Gastrocnemius medialis (tissue), 4 donors: ENCODE measurements at regions not wholly inside any gene's neighbourhood (a gene's known extent, or its start where the extent isn't known, plus 50 kb on each side); places are given as distances from the start of the nearest gene placed in this dataset.
A peak's percentile ranks its signal among the peaks of the same experiment; 100 is the strongest.

ENCODE experiments used
- ATAC-seq, 2 donors: fragments of 150-250 bp; one replicate each; pipeline ENCODE4 v1.9.1; 2016
- DNase-seq, 2 donors: peaks; one replicate each; pipeline ENCODE4 v3.0.0-alpha.2; 2019
- H3K27ac ChIP-seq, 4 donors: fragments of 200-600 bp; sonication (generic); 1 replicate in 1 of 4; 2 replicates in 3 of 4; pipeline ENCODE4 v1.5.1; 2016 to 2018; ENCODE audit warnings: mild to moderate bottlenecking in 2 of 4, moderate library complexity in 1 of 4
- H3K27me3 ChIP-seq, 3 donors: fragments of 200-600 bp; sonication (generic) in 2 of 3; 1 replicate in 1 of 3; 2 replicates in 2 of 3; pipeline versions ENCODE4 v1.5.1 to v1.6.0; 2016 to 2019; ENCODE audit warnings: mild to moderate bottlenecking in 1 of 3, moderate library complexity in 1 of 3
- H3K36me3 ChIP-seq, 2 donors: fragments of 200-600 bp; sonication (generic) in 1 of 2; one replicate each; pipeline ENCODE4 v1.5.1; 2017 to 2018
- H3K4me1 ChIP-seq, 2 donors: fragments of 200-600 bp; sonication (generic) in 1 of 2; one replicate each; pipeline ENCODE4 v1.5.1; 2016 to 2017; ENCODE audit warnings: mild to moderate bottlenecking in 2 of 2
- H3K4me3 ChIP-seq, 4 donors: fragments of 200-600 bp; sonication (generic) in 3 of 4; 1 replicate in 1 of 4; 2 replicates in 3 of 4; pipeline ENCODE4 v1.5.1; 2016 to 2019; ENCODE audit warnings: mild to moderate bottlenecking in 2 of 4
- H3K9me3 ChIP-seq, 3 donors: fragments of 200-600 bp; sonication (generic) in 2 of 3; 1 replicate in 1 of 3; 2 replicates in 2 of 3; pipeline ENCODE4 v1.5.1; 2016 to 2019
- POLR2A ChIP-seq, 2 donors: fragments of 450-650 bp; IDR thresholded peaks; one replicate each; pipeline ENCODE4 v1.6.1; 2017; ENCODE audit warnings: antibody characterized with exemption in 2 of 2, mild to moderate bottlenecking in 2 of 2, moderate library complexity in 2 of 2
- in situ Hi-C, 4 donors: fragments of 200-750 bp; cut with MboI; loops; one replicate each; pipeline versions ENCODE4 v1.15.0 to v1.8.0; 2017; ENCODE audit warnings: low sequenced_read_pairs in 4 of 4
- intact Hi-C: fragments of 100-400 bp; cut with DNase I; formaldehyde crosslinking; loops from one replicate; pipeline ENCODE4 v1.15.1; 2023; ENCODE audit warnings: low total_unique reads
- TF ChIP-seq, protein P1 (sequence below), 5 experiments: fragments of 450-650 bp in 3 of 5; fragments of 200-600 bp in 2 of 5; sonication (generic) in 2 of 5; IDR thresholded peaks in 4 of 5; conservative IDR thresholded peaks in 1 of 5; 1 replicate in 4 of 5; 2 replicates in 1 of 5; pipeline ENCODE4 v1.5.1; 2016 to 2019; ENCODE audit warnings: antibody characterized with exemption in 5 of 5, mild to moderate bottlenecking in 3 of 5, moderate library complexity in 3 of 5

DNA sequence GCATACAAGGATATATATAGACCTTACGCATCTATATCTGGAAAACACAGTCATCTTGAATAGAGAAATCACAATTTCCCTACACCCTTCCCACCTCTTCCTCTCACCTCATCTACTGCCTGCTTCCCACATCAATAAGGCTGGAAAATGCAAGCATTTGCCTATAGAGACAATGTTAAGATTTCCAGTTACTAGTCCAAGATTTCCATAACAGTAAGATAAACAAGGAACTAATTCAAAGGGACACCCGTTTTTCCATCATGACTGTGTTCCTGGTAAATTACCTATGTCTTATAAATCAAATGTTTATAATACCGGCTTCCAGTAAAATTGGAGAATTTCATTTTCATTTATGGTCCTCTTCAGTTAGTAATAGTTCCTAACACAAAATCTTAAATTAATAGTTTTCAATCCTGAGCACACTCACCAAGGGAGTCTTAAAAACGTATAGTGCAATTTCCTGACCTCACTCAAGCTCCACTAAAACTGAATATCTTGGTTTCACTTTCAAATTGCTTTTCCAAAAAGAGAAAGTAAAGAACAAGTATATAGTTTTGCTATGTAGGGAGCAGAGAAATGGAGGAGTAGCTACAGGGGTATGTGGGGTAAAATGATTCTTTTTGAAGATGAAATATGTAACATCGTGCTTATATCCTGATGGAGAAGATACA is 398.7 kb downstream of the PLPP3 start:
- Histone ChIP-seq H3K9me3 (no peaks in the 10 kb centered on the region), H3K27ac (peak overlapping the region in 1 of 4 donors; percentile 41), H3K4me1 (peaks cover 2 to 12% of the 10 kb centered on the region in 2 donors), H3K36me3 (no peaks in the 10 kb centered on the region), H3K4me3 (peak overlapping the region; percentile 14 to 23 (median 20)), H3K27me3 (no peaks in the 10 kb centered on the region)
- intact Hi-C loops, result no loop called here
- DNase-seq (no peak), ATAC-seq (no peak)
- in situ Hi-C loops, result no loop called here
- TF ChIP-seq, protein P1, sequence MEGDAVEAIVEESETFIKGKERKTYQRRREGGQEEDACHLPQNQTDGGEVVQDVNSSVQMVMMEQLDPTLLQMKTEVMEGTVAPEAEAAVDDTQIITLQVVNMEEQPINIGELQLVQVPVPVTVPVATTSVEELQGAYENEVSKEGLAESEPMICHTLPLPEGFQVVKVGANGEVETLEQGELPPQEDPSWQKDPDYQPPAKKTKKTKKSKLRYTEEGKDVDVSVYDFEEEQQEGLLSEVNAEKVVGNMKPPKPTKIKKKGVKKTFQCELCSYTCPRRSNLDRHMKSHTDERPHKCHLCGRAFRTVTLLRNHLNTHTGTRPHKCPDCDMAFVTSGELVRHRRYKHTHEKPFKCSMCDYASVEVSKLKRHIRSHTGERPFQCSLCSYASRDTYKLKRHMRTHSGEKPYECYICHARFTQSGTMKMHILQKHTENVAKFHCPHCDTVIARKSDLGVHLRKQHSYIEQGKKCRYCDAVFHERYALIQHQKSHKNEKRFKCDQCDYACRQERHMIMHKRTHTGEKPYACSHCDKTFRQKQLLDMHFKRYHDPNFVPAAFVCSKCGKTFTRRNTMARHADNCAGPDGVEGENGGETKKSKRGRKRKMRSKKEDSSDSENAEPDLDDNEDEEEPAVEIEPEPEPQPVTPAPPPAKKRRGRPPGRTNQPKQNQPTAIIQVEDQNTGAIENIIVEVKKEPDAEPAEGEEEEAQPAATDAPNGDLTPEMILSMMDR (IDR thresholded peaks at IDR 0.05 in 4 of 5, conservative IDR thresholded peaks at IDR 0.05 in 1 of 5), result no peak
- TF ChIP-seq POLR2A (IDR thresholded peaks at IDR 0.05), result no peak

DNA sequence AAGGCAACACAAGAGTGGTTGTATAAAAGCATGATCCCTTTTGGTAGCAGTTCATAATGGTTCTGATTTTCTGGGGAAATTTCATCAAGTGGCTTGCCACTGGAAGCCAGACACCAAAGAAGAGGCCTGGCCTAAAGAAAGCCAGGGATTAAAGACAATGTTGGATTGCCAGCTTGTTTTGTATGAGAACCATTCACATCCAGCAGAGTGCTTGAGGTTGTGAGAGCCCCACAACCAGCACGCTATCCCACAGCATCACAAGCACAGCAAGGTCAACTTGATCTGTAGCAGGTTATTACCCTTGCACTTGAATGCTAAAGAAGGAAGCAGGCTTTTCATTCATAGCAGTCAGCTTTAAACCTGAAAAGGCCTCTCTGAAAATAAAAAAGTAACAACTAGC is 399.8 kb downstream of the PLPP3 start:
- DNase-seq (no peak), ATAC-seq (no peak)
- Histone ChIP-seq H3K27ac (no peak overlapping the region), H3K4me3 (no peak overlapping the region), H3K36me3 (no peaks in the 10 kb centered on the region), H3K27me3 (no peaks in the 10 kb centered on the region), H3K9me3 (no peaks in the 10 kb centered on the region), H3K4me1 (peaks cover 2 to 12% of the 10 kb centered on the region in 2 donors)
- TF ChIP-seq, protein P1 (IDR thresholded peaks at IDR 0.05 in 4 of 5, conservative IDR thresholded peaks at IDR 0.05 in 1 of 5), result no peak
- TF ChIP-seq POLR2A (IDR thresholded peaks at IDR 0.05), result no peak
- intact Hi-C loops (no loop called here), in situ Hi-C loops (no loop called here)

DNA sequence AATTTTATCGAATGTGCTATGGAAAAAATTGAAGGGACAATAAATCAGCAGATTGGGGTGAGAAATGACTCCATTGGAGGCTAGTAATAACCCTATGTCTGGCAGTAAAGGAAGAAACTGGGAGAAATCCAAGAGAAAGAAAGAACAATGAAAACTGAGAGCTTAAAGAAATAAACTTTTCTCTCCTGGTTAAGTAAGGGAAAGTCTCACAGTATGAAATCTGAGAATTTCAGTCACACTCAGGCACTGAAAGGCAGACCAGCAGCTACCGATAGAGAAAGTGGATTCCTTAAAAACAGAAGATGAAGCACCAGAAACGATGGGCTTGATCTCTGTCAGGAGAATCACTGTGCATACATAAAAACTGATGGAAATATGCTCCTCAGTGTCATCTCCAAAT is 404.2 kb downstream of the PLPP3 start:
- no peak for TF ChIP-seq POLR2A (IDR thresholded peaks at IDR 0.05)
- TF ChIP-seq, protein P1 (IDR thresholded peaks at IDR 0.05 in 4 of 5, conservative IDR thresholded peaks at IDR 0.05 in 1 of 5), result no peak
- in situ Hi-C loops, result no loop called here
- H3K27ac ChIP-seq, result no peak overlapping the region
- no peaks in the 10 kb centered on the region for H3K9me3 ChIP-seq
- no peaks in the 10 kb centered on the region for H3K36me3 ChIP-seq
- no peak overlapping the region for H3K4me3 ChIP-seq
- no peak for ATAC-seq
- no peak for DNase-seq
- H3K4me1 ChIP-seq, result peaks cover 2 to 4% of the 10 kb centered on the region in 2 donors
- no peaks in the 10 kb centered on the region for H3K27me3 ChIP-seq
- intact Hi-C loops, result no loop called here

DNA sequence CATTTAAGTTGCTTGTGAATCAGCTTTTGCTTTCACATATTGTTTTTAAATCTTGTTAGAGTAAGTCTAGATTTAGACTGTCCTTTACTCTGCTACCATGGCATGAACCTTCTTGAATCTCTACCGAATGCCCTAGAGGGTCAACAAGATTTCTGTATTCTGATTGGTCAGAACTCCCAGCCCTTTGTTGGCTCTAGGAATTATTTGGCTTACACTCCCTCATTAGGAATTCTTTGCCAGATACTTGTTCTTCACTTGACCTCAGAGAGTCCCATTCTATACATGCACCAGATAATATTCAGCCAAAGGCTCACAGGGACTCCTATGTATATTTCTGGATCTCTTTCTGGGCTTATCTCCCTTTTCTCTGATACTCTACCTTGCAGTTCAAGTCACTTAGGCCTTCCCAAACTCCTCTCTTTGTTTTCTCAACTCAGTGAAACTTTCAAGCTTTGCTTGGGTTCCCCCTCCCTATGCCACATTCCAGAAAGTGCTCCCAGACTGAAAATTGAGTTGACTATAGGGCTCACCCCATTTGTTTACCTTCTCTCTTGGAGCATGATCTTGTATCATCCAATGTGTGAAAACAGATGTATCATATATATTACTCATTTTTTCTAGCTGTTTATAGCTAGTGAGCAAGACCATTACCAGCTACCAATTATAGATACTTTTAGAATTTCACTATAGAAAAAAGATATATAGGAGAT is 405.0 kb downstream of the PLPP3 start:
- Histone ChIP-seq H3K27ac (no peak overlapping the region), H3K9me3 (no peaks in the 10 kb centered on the region), H3K4me3 (no peak overlapping the region), H3K4me1 (no peaks in the 10 kb centered on the region), H3K27me3 (no peaks in the 10 kb centered on the region), H3K36me3 (no peaks in the 10 kb centered on the region)
- ATAC-seq (no peak), DNase-seq (no peak)
- intact Hi-C loops, result no loop called here
- TF ChIP-seq, protein P1 (IDR thresholded peaks at IDR 0.05 in 4 of 5, conservative IDR thresholded peaks at IDR 0.05 in 1 of 5), result no peak
- no peak for TF ChIP-seq POLR2A (IDR thresholded peaks at IDR 0.05)
- in situ Hi-C loops, result no loop called here
